Stimulated activated CD4-positive, alpha-beta T cell treated with anti-CD3 and anti-CD28 coated beads, TNF-alpha, amount 100 ng/mL, for 24 hours (primary cell): ENCODE measurements at regions not wholly inside any gene's neighbourhood (a gene's known extent, or its start where the extent isn't known, plus 50 kb on each side); places are given as distances from the start of the nearest gene placed in this dataset.

Source experiments
- DNase-seq, 3 experiments: peaks; one replicate each; pipeline ENCODE4 v3.0.0-alpha.2; 2020; ENCODE audit warnings: low read depth in 3 of 3

GRCh38 chr10:118412932-118413331, 70.8 kb upstream of the FAM204A start:
- DNase-seq: no peak

- no peak for DNase-seq
Observed at GRCh38 chr10:118412132-118412760, 70.1 kb upstream of the FAM204A start.

- DNase-seq: no peak
Observed at GRCh38 chr10:118409295-118409694, 67.2 kb upstream of the FAM204A start.

- no peak for DNase-seq
Observed at GRCh38 chr10:118408181-118408580, 66.1 kb upstream of the FAM204A start.

- no peak for DNase-seq
Observed at GRCh38 chr10:118407777-118408176, 65.7 kb upstream of the FAM204A start.

GRCh38 chr10:118407026-118407425, 64.9 kb upstream of the FAM204A start:
- DNase-seq: no peak

- DNase-seq: no peak
Observed at GRCh38 chr10:118405928-118406327, 63.8 kb upstream of the FAM204A start.

GRCh38 chr10:118403967-118404366, 61.8 kb upstream of the FAM204A start:
- DNase-seq: no peak

- DNase-seq: no peak
Observed at GRCh38 chr10:118401708-118402193, 59.6 kb upstream of the FAM204A start.

- no peak for DNase-seq
Observed at GRCh38 chr10:118397391-118397790, 55.3 kb upstream of the FAM204A start.

- no peak for DNase-seq
Observed at GRCh38 chr10:118395947-118396346, 53.8 kb upstream of the FAM204A start.

GRCh38 chr10:118394301-118395200, 52.4 kb upstream of the FAM204A start:
- no peak for DNase-seq

GRCh38 chr10:118392761-118393160, 50.6 kb upstream of the FAM204A start:
- no peak for DNase-seq
